ENCODE measurements at regions not wholly inside any gene's neighbourhood (a gene's known extent, or its start where the extent isn't known, plus 50 kb on each side); places are given as distances from the start of the nearest gene placed in this dataset.
"Not testable (repeated sequence)": the region's sequence is repeated elsewhere in the genome, so short reads cannot be mapped to it uniquely, and the experiment has no call there.

GRCh38 chr4:66115231-66115630, 444.9 kb upstream of the EPHA5 start:
- not testable (repeated sequence) for TF ChIP-seq CTCF (IDR thresholded peaks at IDR 0.05); USF2 (IDR thresholded peaks at IDR 0.05; ENCODE audit: borderline replicate concordance, low read depth, low read length); EP300 (IDR thresholded peaks at IDR 0.05; ENCODE audit: borderline replicate concordance in 1 of 2, low read depth in 1 of 2, low read length in 1 of 2); MAX (IDR thresholded peaks at IDR 0.05; ENCODE audit: low read depth); NFIC (IDR thresholded peaks at IDR 0.05; ENCODE audit: borderline replicate concordance); MXI1 (IDR thresholded peaks at IDR 0.05; ENCODE audit: low read depth, low read length); POLR2AphosphoS5 (IDR thresholded peaks at IDR 0.05; ENCODE audit: low read depth, low read length); EZH2phosphoT487 (IDR thresholded peaks at IDR 0.05; ENCODE audit: borderline replicate concordance, low read depth); RFX5 (IDR thresholded peaks at IDR 0.05; ENCODE audit: low read length)

All from SK-N-SH (cell line).